GM06990 (cell line): ENCODE measurements at regions not wholly inside any gene's neighbourhood (a gene's known extent, or its start where the extent isn't known, plus 50 kb on each side); places are given as distances from the start of the nearest gene placed in this dataset.

Experiments used
- DNase-seq: peaks from one replicate; pipeline ENCODE4 v3.0.0-alpha.2; 2011; ENCODE audit not compliant: insufficient read length; ENCODE audit errors: extremely low read depth
- H3K27me3 ChIP-seq: replicated peaks from 2 replicates; pipeline ENCODE4 v1.6.0; 2011; ENCODE audit warnings: low read length; ENCODE audit not compliant: control insufficient read depth, insufficient read depth
- H3K36me3 ChIP-seq: 2 replicates; pipeline ENCODE4 v1.5.1; 2011; ENCODE audit warnings: low read length; ENCODE audit not compliant: control insufficient read depth, insufficient read depth
- H3K4me3 ChIP-seq: replicated peaks from 2 replicates; pipeline ENCODE4 v1.5.1; 2011; ENCODE audit warnings: low read depth, mild to moderate bottlenecking, control low read depth, low read length
- CTCF ChIP-seq: IDR thresholded peaks from 2 replicates; pipeline ENCODE4 v1.5.1; 2011; ENCODE audit warnings: low read length, control low read depth, mild to moderate bottlenecking, inconsistent platforms; ENCODE audit not compliant: insufficient read depth, poor library complexity, severe bottlenecking

GRCh38 chr16:62615526-62615925, 579.3 kb upstream of the CDH8 start:
- H3K4me3 ChIP-seq: no peak overlapping the region
- no peaks in the 10 kb centered on the region for H3K27me3 ChIP-seq
- DNase-seq: no peak
- TF ChIP-seq CTCF: no peak
- no peaks in the 10 kb centered on the region for H3K36me3 ChIP-seq

GRCh38 chr16:62610291-62610690, 574.1 kb upstream of the CDH8 start:
- no peak for DNase-seq
- H3K36me3 ChIP-seq: no peaks in the 10 kb centered on the region
- no peak overlapping the region for H3K4me3 ChIP-seq
- H3K27me3 ChIP-seq: no peaks in the 10 kb centered on the region
- TF ChIP-seq CTCF: no peak

- TF ChIP-seq CTCF: no peak
- no peak overlapping the region for H3K4me3 ChIP-seq
- DNase-seq: no peak
- H3K36me3 ChIP-seq: no peaks in the 10 kb centered on the region
- no peaks in the 10 kb centered on the region for H3K27me3 ChIP-seq
Measured at GRCh38 chr16:62602790-62603189, 566.6 kb upstream of the CDH8 start.

GRCh38 chr16:62597875-62598274, 561.6 kb upstream of the CDH8 start:
- no peak for TF ChIP-seq CTCF
- Histone ChIP-seq H3K4me3 (no peak overlapping the region), H3K27me3 (no peaks in the 10 kb centered on the region), H3K36me3 (no peaks in the 10 kb centered on the region)
- no peak for DNase-seq

- no peak for DNase-seq
- TF ChIP-seq CTCF: no peak
- no peak overlapping the region for H3K4me3 ChIP-seq
- no peaks in the 10 kb centered on the region for H3K36me3 ChIP-seq
- no peaks in the 10 kb centered on the region for H3K27me3 ChIP-seq
Measured at GRCh38 chr16:62596584-62596983, 560.3 kb upstream of the CDH8 start.

GRCh38 chr16:62596125-62596524, 559.9 kb upstream of the CDH8 start:
- Histone ChIP-seq H3K36me3 (no peaks in the 10 kb centered on the region), H3K4me3 (no peak overlapping the region), H3K27me3 (no peaks in the 10 kb centered on the region)
- no peak for TF ChIP-seq CTCF
- no peak for DNase-seq
